ENCODE measurements at regions not wholly inside any gene's neighbourhood (a gene's known extent, or its start where the extent isn't known, plus 50 kb on each side); places are given as distances from the start of the nearest gene placed in this dataset.

DNA sequence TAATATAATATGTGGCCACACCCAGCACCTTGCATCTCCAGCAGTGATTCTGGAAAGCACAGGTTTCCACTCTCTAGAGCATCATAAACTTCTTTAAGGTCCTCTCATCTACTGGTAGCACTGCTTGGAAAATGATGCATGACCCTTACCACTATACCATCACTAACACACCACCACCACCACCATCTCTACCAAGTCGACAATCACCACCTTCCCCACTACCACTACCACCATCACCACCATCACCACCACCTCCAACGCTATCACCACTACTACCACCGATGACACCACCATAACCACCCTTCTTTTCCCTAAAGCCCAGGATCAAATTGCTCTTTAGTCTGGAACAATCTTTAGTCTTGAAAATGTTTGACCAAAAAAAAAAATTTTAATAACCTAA lies 390.4 kb downstream of the SUCLA2 start:
- Histone ChIP-seq H3K4me3 (no peak overlapping the region), H3K9me3 (replicated peaks) (peaks cover 26% of the 10 kb centered on the region), H3K27ac (replicated peaks) (no peak overlapping the region), H3K4me1 (no peaks in the 10 kb centered on the region), H3K27me3 (ENCODE audit: low read depth) (no peaks in the 10 kb centered on the region), H3K36me3 (no peaks in the 10 kb centered on the region)
- intact Hi-C loops (cut with micrococcal nuclease): no loop called here
- TF ChIP-seq, protein P1, sequence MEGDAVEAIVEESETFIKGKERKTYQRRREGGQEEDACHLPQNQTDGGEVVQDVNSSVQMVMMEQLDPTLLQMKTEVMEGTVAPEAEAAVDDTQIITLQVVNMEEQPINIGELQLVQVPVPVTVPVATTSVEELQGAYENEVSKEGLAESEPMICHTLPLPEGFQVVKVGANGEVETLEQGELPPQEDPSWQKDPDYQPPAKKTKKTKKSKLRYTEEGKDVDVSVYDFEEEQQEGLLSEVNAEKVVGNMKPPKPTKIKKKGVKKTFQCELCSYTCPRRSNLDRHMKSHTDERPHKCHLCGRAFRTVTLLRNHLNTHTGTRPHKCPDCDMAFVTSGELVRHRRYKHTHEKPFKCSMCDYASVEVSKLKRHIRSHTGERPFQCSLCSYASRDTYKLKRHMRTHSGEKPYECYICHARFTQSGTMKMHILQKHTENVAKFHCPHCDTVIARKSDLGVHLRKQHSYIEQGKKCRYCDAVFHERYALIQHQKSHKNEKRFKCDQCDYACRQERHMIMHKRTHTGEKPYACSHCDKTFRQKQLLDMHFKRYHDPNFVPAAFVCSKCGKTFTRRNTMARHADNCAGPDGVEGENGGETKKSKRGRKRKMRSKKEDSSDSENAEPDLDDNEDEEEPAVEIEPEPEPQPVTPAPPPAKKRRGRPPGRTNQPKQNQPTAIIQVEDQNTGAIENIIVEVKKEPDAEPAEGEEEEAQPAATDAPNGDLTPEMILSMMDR (IDR thresholded peaks at IDR 0.05; ENCODE audit: borderline replicate concordance): no peak
- no peak for DNase-seq

DNA sequence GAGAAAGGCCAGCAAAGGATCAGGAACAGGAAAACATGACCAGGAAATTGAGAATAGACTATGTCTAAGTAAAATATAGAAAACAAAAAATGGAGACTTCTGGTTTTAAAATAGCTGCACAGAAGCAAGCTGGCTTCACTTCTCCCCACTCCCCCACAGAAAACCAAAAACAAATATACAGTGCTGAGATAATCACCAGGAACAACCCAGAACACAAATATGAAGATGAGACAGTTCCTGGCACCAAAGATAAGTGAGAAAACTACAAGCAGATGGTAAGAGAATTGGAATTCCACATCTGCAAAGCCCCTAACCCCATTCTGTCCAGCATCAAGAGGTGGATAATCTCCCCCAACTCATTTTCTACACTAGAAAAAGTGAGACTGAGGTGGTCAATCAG lies 397.7 kb downstream of the SUCLA2 start:
- Histone ChIP-seq H3K36me3 (no peaks in the 10 kb centered on the region), H3K4me1 (no peaks in the 10 kb centered on the region), H3K9me3 (replicated peaks) (peaks cover 24% of the 10 kb centered on the region), H3K4me3 (no peak overlapping the region), H3K27me3 (ENCODE audit: low read depth) (no peaks in the 10 kb centered on the region), H3K27ac (replicated peaks) (no peak overlapping the region)
- intact Hi-C loops (cut with micrococcal nuclease): no loop called here
- DNase-seq: no peak
- TF ChIP-seq, protein P1 (IDR thresholded peaks at IDR 0.05; ENCODE audit: borderline replicate concordance): no peak

DNA sequence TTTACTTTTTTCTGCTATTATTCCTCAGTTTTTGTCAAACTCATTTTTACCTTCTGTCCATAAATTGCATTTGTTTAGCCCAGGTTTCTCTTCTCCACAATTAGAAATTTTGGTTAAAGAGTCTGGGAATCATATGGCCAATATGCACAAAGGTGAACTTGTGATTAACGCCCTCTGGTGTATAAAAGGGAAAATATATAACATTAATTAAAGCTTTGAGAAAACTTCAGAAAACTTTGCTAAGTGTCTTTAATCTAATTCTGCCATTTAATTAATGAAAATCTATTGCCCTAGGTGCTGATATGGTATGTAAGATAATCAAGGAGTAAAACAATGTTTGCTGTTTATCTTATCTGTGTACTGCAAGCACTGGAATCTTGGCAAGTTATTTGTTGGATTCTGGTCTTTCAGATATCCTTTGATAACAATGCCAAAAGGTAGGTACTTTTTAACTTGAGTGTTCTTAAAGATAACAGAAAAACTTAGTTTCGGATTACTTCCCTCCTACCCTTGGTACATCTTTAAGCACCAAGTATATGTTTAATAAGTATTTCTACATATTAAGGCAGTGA lies 402.6 kb downstream of the SUCLA2 start:
- no peak overlapping the region for H3K27ac ChIP-seq (replicated peaks)
- intact Hi-C loops (cut with micrococcal nuclease): no loop called here
- no peaks in the 10 kb centered on the region for H3K36me3 ChIP-seq
- no peaks in the 10 kb centered on the region for H3K27me3 ChIP-seq (ENCODE audit: low read depth)
- H3K9me3 ChIP-seq (replicated peaks): peaks cover 19% of the 10 kb centered on the region
- TF ChIP-seq, protein P1 (IDR thresholded peaks at IDR 0.05; ENCODE audit: borderline replicate concordance): peak; percentile 47
- no peak overlapping the region for H3K4me3 ChIP-seq
- H3K4me1 ChIP-seq: no peaks in the 10 kb centered on the region
- DNase-seq: no peak

DNA sequence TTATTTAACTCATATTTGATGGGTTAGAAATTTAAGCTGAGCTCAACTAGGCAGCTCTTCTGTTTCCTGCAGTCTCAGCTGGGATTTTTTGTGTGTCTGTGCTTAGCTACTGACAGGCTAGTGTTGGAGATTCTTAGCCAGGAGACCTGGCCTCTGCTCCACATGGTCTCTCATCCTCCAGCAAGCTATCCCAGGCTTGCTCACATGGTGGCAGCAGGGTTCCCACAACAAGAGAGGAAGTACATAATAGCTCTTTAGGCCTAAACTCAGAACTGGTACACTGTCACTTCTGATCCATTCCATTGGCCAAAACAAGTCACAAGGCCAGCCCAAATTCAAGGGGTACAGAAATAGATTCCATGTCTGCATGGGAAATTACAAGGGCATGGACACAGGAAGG lies 406.2 kb downstream of the SUCLA2 start:
- Histone ChIP-seq H3K27me3 (ENCODE audit: low read depth) (no peaks in the 10 kb centered on the region), H3K9me3 (replicated peaks) (peaks cover 51% of the 10 kb centered on the region), H3K4me3 (no peak overlapping the region), H3K4me1 (no peaks in the 10 kb centered on the region), H3K36me3 (no peaks in the 10 kb centered on the region), H3K27ac (replicated peaks) (no peak overlapping the region)
- TF ChIP-seq, protein P1 (IDR thresholded peaks at IDR 0.05; ENCODE audit: borderline replicate concordance): no peak
- intact Hi-C loops (cut with micrococcal nuclease): no loop called here
- DNase-seq: no peak

DNA sequence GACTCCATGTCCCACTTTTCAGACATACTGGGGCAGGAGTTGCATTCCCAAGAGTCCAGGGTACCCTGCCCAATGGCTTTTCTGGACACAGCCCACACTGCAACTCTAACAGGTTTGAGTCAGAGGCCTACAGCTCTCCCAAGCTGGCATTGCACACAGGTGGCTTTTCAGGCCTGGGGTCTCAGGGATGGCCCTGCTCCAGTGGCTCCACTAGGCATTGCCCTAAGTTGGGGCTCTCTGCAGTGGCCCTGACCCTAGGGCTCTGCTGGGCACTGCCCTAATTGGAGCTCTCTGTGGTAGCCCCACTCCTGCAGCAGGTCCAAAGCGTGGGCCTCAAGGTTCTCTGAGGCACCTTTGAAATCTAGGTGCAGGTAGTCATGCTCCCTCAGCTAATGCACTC lies 408.8 kb downstream of the SUCLA2 start:
- H3K4me3 ChIP-seq: no peak overlapping the region
- TF ChIP-seq, protein P1 (IDR thresholded peaks at IDR 0.05; ENCODE audit: borderline replicate concordance): no peak
- H3K36me3 ChIP-seq: no peaks in the 10 kb centered on the region
- H3K27me3 ChIP-seq (ENCODE audit: low read depth): no peaks in the 10 kb centered on the region
- intact Hi-C loops (cut with micrococcal nuclease): no loop called here
- no peak for DNase-seq
- H3K27ac ChIP-seq (replicated peaks): no peak overlapping the region
- no peaks in the 10 kb centered on the region for H3K4me1 ChIP-seq
- H3K9me3 ChIP-seq (replicated peaks): peaks cover 51% of the 10 kb centered on the region

All from left ventricle myocardium inferior (tissue), 1 donor.